T-cell (primary cell): ENCODE measurements at regions not wholly inside any gene's neighbourhood (a gene's known extent, or its start where the extent isn't known, plus 50 kb on each side); places are given as distances from the start of the nearest gene placed in this dataset.

Experiments
- ATAC-seq, 4 experiments: fragments of 200-7000 bp in 3 of 4; fragments of 150-1000 bp in 1 of 4; cut with Tn5 transposase; replicated peaks in 1 of 4; 1 replicate in 3 of 4; 2 replicates in 1 of 4; pipeline ENCODE4 v1.10.0; 2021; ENCODE audit warnings: moderate library complexity in 3 of 4, mild to moderate bottlenecking in 2 of 4, moderate number of reproducible peaks in 1 of 4
- CTCF ChIA-PET, 2 donors: fragments of 300-600 bp; sonication (Branson Sonifier 250); formaldehyde crosslinking; loops; one replicate each; lab custom pipeline; 2022; ENCODE audit warnings: antibody characterized with exemption in 2 of 2; lab: Charles Lee
- POLR2A ChIA-PET, 2 donors: fragments of 300-600 bp; sonication (Branson Sonifier 250); formaldehyde crosslinking; loops; one replicate each; lab custom pipeline; 2022; ENCODE audit warnings: antibody characterized with exemption in 2 of 2; lab: Charles Lee
- DNase-seq, 35 experiments: peaks; one replicate each; pipeline versions ENCODE4 v3.0.0 to v3.0.0-alpha.2; 2013 to 2023
- H3K27ac ChIP-seq: one replicate; pipeline ENCODE4 v1.5.1; 2013; ENCODE audit warnings: low read length
- H3K27me3 ChIP-seq, 2 experiments: replicated peaks in 1 of 2; 1 replicate in 1 of 2; 2 replicates in 1 of 2; pipeline versions ENCODE4 v1.6.1 to v1.7.0; 2013; ENCODE audit warnings: low read length in 1 of 2, mixed read lengths in 1 of 2; ENCODE audit not compliant: control insufficient read depth in 2 of 2, insufficient read depth in 2 of 2; ENCODE audit errors: extremely low read depth in 1 of 2
- H3K36me3 ChIP-seq, 2 donors: 1 replicate in 1 of 2; 2 replicates in 1 of 2; pipeline versions ENCODE4 v1.6.1 to v1.7.0; 2013; ENCODE audit warnings: low read length in 1 of 2; ENCODE audit not compliant: control insufficient read depth in 2 of 2, insufficient read depth in 1 of 2; ENCODE audit errors: extremely low read depth in 1 of 2
- H3K4me1 ChIP-seq, 2 experiments: 1 replicate in 1 of 2; 2 replicates in 1 of 2; pipeline versions ENCODE4 v1.6.1 to v1.7.0; 2013; ENCODE audit warnings: low read length in 2 of 2, mixed read lengths in 1 of 2; ENCODE audit not compliant: insufficient read depth in 2 of 2, control insufficient read depth in 1 of 2; ENCODE audit errors: extremely low read depth in 1 of 2
- H3K4me3 ChIP-seq, 2 donors: 1 replicate in 1 of 2; 2 replicates in 1 of 2; pipeline versions ENCODE4 v1.5.1 to v1.7.0; 2013; ENCODE audit warnings: mild to moderate bottlenecking in 2 of 2, low read length in 1 of 2, moderate library complexity in 1 of 2; ENCODE audit not compliant: control insufficient read depth in 1 of 2; ENCODE audit errors: extremely low read depth in 1 of 2
- H3K9me3 ChIP-seq: 2 replicates; pipeline ENCODE4 v1.7.0; 2013
- H3K27ac Mint-ChIP-seq, 2 donors: one replicate each; pipeline ENCODE4 v1.8.0; 2020 to 2021; ENCODE audit warnings: mild to moderate bottlenecking in 2 of 2, mixed read lengths in 2 of 2
- H3K27me3 Mint-ChIP-seq, 2 donors: one replicate each; pipeline ENCODE4 v1.8.0; 2021 to 2022; ENCODE audit warnings: mixed read lengths in 2 of 2
- H3K36me3 Mint-ChIP-seq: one replicate; pipeline ENCODE4 v1.8.0; 2021; ENCODE audit warnings: mixed read lengths
- H3K4me1 Mint-ChIP-seq, 3 donors: one replicate each; pipeline ENCODE4 v1.8.0; 2020 to 2022; ENCODE audit warnings: mixed read lengths in 3 of 3, mild to moderate bottlenecking in 1 of 3
- H3K4me3 Mint-ChIP-seq, 3 donors: one replicate each; pipeline ENCODE4 v1.8.0; 2020 to 2022; ENCODE audit warnings: mild to moderate bottlenecking in 3 of 3, mixed read lengths in 3 of 3, moderate library complexity in 3 of 3
- H3K9me3 Mint-ChIP-seq, 3 donors: one replicate each; pipeline ENCODE4 v1.8.0; 2020 to 2022; ENCODE audit warnings: mixed read lengths in 3 of 3
- WGBS: methylation state at CpG from one replicate; pipeline ENCODE4 v1.1.5; 2013; ENCODE audit warnings: missing lambda C conversion rate; ENCODE audit not compliant: insufficient coverage; 5-methylcytosine and 5-hydroxymethylcytosine counted together

DNA sequence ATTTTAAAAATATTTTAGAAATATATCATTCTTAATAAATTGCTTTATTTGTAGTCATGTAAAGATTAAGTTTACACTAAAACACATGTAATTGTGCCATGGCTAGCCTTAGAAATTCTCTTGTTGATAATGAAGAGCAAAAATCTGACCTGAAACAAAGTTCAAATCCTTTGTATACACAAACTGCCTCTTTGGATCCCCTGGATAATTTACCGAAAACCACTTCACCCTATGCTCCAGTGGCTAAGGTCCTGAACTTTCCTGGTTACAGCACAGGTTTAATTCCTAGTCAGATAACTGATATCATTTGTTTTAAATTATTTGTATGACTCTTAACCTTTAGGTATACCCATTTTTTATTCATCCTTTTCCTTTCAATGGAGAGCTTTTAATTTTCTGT lies 1093.2 kb upstream of the ADGRL4 start:
- no CpG with 5 or more reads among the region's 1 CpG for WGBS
- Mint-ChIP-seq H3K4me3 (no peak overlapping the region), H3K9me3 (peaks cover 4 to 46% (median 32%) of the 10 kb centered on the region in 3 donors), H3K27me3 (no peaks in the 10 kb centered on the region), H3K36me3 (no peaks in the 10 kb centered on the region), H3K27ac (no peak overlapping the region), H3K4me1 (no peaks in the 10 kb centered on the region)
- H3K9me3 ChIP-seq: no peaks in the 10 kb centered on the region
- no peaks in the 10 kb centered on the region for H3K36me3 ChIP-seq
- no peaks in the 10 kb centered on the region for H3K27me3 ChIP-seq
- no peaks in the 10 kb centered on the region for H3K4me1 ChIP-seq
- POLR2A ChIA-PET: no interaction called here
- ATAC-seq: no peak
- H3K27ac ChIP-seq: no peak overlapping the region
- H3K4me3 ChIP-seq: no peak overlapping the region
- CTCF ChIA-PET: no interaction called here
- DNase-seq: no peak

DNA sequence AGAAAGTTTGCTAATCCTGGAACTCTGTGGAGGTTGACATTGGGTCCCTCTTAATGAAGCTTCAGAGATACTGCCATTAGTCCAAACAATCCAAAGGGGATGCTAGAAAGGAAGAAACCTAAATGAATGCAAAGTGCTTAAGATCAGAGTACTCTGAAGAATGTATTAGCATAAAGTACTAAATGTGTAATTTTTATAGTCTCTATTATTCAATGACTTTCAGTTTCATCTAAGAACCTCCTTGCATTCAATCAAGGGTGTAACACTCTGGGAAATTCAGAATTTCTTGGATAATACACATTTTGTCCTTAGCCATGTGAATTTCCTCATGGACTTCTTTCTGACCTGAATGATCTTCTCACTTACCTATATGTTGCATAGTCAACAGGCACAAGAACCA lies 1078.5 kb upstream of the ADGRL4 start:
- ATAC-seq (no peak), DNase-seq (no peak)
- Histone ChIP-seq H3K27ac (no peak overlapping the region), H3K9me3 (no peaks in the 10 kb centered on the region), H3K36me3 (no peaks in the 10 kb centered on the region), H3K4me3 (no peak overlapping the region), H3K4me1 (no peaks in the 10 kb centered on the region), H3K27me3 (no peaks in the 10 kb centered on the region)
- Mint-ChIP-seq H3K9me3 (peaks cover 6 to 25% (median 16%) of the 10 kb centered on the region in 3 donors), H3K4me3 (no peak overlapping the region), H3K27me3 (no peaks in the 10 kb centered on the region), H3K27ac (no peak overlapping the region), H3K4me1 (no peaks in the 10 kb centered on the region), H3K36me3 (no peaks in the 10 kb centered on the region)
- ChIA-PET CTCF (no interaction called here), POLR2A (no interaction called here)

DNA sequence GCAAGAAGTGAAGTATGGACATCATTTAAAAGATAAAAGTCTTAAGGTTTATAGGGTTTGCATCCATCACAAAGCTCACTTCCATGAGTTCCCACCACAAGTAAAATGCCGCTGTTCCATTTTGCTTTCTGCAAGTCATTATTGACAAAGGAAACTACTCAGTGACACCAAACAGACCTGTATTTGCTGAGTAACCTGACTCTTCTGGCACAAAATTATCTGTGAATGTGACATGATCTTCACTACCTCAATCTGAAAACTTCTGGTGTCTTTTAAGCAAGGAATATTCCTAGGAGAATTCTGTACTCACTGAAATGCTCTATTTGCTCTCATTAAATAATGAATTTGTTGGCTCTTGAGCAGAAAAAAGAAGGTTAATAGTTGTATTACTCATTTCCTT lies 1077.4 kb upstream of the ADGRL4 start:
- Mint-ChIP-seq H3K27ac (no peak overlapping the region), H3K4me3 (no peak overlapping the region), H3K9me3 (peaks cover 5 to 20% (median 10%) of the 10 kb centered on the region in 3 donors), H3K27me3 (no peaks in the 10 kb centered on the region), H3K4me1 (no peaks in the 10 kb centered on the region), H3K36me3 (no peaks in the 10 kb centered on the region)
- H3K27ac ChIP-seq: no peak overlapping the region
- no peak overlapping the region for H3K4me3 ChIP-seq
- H3K36me3 ChIP-seq: no peaks in the 10 kb centered on the region
- H3K9me3 ChIP-seq: no peaks in the 10 kb centered on the region
- no CpG with 5 or more reads among the region's 1 CpG for WGBS
- ATAC-seq: no peak
- no peaks in the 10 kb centered on the region for H3K27me3 ChIP-seq
- CTCF ChIA-PET: no interaction called here
- POLR2A ChIA-PET: no interaction called here
- H3K4me1 ChIP-seq: no peaks in the 10 kb centered on the region
- no peak for DNase-seq

- H3K27ac ChIP-seq: no peak overlapping the region
- no peak overlapping the region for H3K4me3 Mint-ChIP-seq
- H3K4me3 ChIP-seq: no peak overlapping the region
- H3K27me3 ChIP-seq: no peaks in the 10 kb centered on the region
- H3K9me3 ChIP-seq: no peaks in the 10 kb centered on the region
- no peaks in the 10 kb centered on the region for H3K4me1 Mint-ChIP-seq
- CTCF ChIA-PET: no interaction called here
- ATAC-seq (no peak), DNase-seq (no peak)
- no peaks in the 10 kb centered on the region for H3K36me3 ChIP-seq
- no peaks in the 10 kb centered on the region for H3K4me1 ChIP-seq
- POLR2A ChIA-PET: no interaction called here
- H3K27ac Mint-ChIP-seq: no peak overlapping the region
- peaks cover 9 to 18% (median 12%) of the 10 kb centered on the region in 3 donors for H3K9me3 Mint-ChIP-seq
- H3K36me3 Mint-ChIP-seq: no peaks in the 10 kb centered on the region
- H3K27me3 Mint-ChIP-seq: no peaks in the 10 kb centered on the region
Measured at GRCh38 chr1:80076469-80076868, 1069.9 kb upstream of the ADGRL4 start.

- POLR2A ChIA-PET: no interaction called here
- H3K27ac ChIP-seq: no peak overlapping the region
- H3K9me3 ChIP-seq: no peaks in the 10 kb centered on the region
- H3K4me3 ChIP-seq: no peak overlapping the region
- no peaks in the 10 kb centered on the region for H3K36me3 ChIP-seq
- Mint-ChIP-seq H3K36me3 (no peaks in the 10 kb centered on the region), H3K4me1 (no peaks in the 10 kb centered on the region), H3K27me3 (no peaks in the 10 kb centered on the region), H3K4me3 (no peak overlapping the region), H3K9me3 (peaks cover 8 to 18% (median 9%) of the 10 kb centered on the region in 3 donors), H3K27ac (no peak overlapping the region)
- CTCF ChIA-PET: no interaction called here
- H3K27me3 ChIP-seq: no peaks in the 10 kb centered on the region
- no peaks in the 10 kb centered on the region for H3K4me1 ChIP-seq
- no CpG with 5 or more reads among the region's 4 CpGs for WGBS
- DNase-seq (no peak), ATAC-seq (no peak)
Measured at GRCh38 chr1:80075351-80075750, 1068.8 kb upstream of the ADGRL4 start.

GRCh38 chr1:80072563-80072962 lies 1066.0 kb upstream of the ADGRL4 start:
- Mint-ChIP-seq H3K27me3 (no peaks in the 10 kb centered on the region), H3K9me3 (peaks cover 3 to 9% (median 6%) of the 10 kb centered on the region in 3 donors), H3K36me3 (no peaks in the 10 kb centered on the region), H3K27ac (no peak overlapping the region), H3K4me3 (no peak overlapping the region), H3K4me1 (no peaks in the 10 kb centered on the region)
- Histone ChIP-seq H3K9me3 (no peaks in the 10 kb centered on the region), H3K27ac (no peak overlapping the region), H3K36me3 (no peaks in the 10 kb centered on the region), H3K4me1 (no peaks in the 10 kb centered on the region), H3K4me3 (no peak overlapping the region), H3K27me3 (no peaks in the 10 kb centered on the region)
- CTCF ChIA-PET: no interaction called here
- POLR2A ChIA-PET: interaction anchor here in 1 of 2 donors (0.8 kb wide), 1 partner anchor 10 kb away, joined by 4 read pairs; no protein-coding TSS in a partner anchor
- no peak for DNase-seq
- ATAC-seq: no peak
- WGBS: no CpG with 5 or more reads among the region's 2 CpGs

- H3K27me3 ChIP-seq: no peaks in the 10 kb centered on the region
- no peak overlapping the region for H3K27ac Mint-ChIP-seq
- no peak overlapping the region for H3K27ac ChIP-seq
- ChIA-PET POLR2A (no interaction called here), CTCF (no interaction called here)
- WGBS: no CpG with 5 or more reads among the region's 2 CpGs
- H3K36me3 ChIP-seq: no peaks in the 10 kb centered on the region
- ATAC-seq: no peak
- no peak overlapping the region for H3K4me3 ChIP-seq
- H3K4me1 Mint-ChIP-seq: no peaks in the 10 kb centered on the region
- H3K4me1 ChIP-seq: no peaks in the 10 kb centered on the region
- H3K27me3 Mint-ChIP-seq: no peaks in the 10 kb centered on the region
- H3K9me3 ChIP-seq: no peaks in the 10 kb centered on the region
- no peak overlapping the region for H3K4me3 Mint-ChIP-seq
- no peaks in the 10 kb centered on the region for H3K36me3 Mint-ChIP-seq
- no peak for DNase-seq
- H3K9me3 Mint-ChIP-seq: peaks cover 0 to 6% (median 4%) of the 10 kb centered on the region in 3 donors
Measured at GRCh38 chr1:80066060-80066459, 1059.5 kb upstream of the ADGRL4 start.
